Skeletal muscle cell (primary cell): ENCODE measurements at regions not wholly inside any gene's neighbourhood (a gene's known extent, or its start where the extent isn't known, plus 50 kb on each side); places are given as distances from the start of the nearest gene placed in this dataset.
"Not testable (repeated sequence)": the region's sequence is repeated elsewhere in the genome, so short reads cannot be mapped to it uniquely, and the experiment has no call there.

Source experiments
- DNase-seq: peaks from one replicate; pipeline ENCODE4 v3.0.0-alpha.2; 2010; ENCODE audit warnings: low read depth
- H3K4me3 ChIP-seq: 2 replicates; pipeline ENCODE4 v1.5.1; 2011; ENCODE audit warnings: low read depth, mild to moderate bottlenecking, control low read depth, low read length, moderate library complexity

DNA sequence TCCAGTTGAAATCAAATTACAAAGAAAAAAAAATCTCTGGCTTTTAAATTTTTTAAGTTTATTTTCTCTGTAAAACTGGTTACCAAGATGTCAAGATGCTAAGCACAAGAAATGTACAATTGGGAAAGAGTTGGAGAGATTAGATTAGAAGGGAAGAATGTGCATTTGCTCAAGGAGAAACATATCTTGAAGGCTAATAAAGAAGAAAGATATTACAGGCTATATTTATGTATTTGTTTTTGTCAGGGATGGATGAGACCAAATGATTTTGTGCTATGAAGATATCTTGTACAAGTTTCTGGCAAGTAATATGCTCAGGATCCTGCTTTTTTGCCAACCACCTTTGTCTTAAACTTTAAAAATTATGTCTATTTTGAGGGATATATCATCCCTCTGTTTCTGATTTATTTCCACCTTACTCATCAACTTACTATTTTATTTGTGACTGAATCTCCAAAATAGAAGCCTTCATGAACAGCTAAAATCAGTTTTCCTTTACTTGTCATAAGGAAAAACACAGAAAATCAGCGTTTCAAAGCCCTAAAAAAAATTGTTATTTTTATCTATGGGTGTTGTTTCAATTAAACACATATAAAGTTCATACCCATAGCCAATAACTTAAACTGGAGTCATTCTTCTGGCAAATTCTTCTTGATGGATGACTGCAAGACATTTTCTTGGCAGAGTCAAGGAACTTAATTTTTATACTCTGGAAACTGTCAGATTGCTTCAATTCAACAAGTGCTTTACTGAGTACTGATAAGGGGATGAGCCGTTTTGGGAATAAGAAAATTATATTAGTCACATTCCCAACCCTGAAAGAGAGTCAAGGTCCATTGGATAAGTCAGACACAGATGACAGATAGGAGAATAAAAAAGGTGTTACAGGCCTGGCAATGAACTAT lies 141.8 kb downstream of the CTH start:
- H3K4me3 ChIP-seq = no peak overlapping the region
- DNase-seq = no peak

DNA sequence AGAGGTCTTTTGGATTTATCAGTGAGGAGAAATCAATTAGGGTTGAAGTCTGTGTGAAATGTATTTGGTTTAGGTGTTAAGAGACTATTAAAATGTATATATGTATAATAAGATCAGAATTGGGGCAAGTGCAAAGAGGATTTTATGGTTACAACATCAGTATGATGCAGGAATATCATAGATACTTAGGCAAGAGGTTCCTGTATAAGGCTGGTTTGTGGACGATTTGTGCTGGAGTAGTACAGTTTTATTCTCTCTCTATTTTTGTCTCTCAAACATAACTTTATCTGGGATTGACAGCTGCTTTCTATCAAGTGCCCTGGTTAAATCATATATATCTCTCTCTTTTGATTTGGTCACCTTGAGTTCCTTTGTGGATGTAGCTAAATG lies 142.5 kb downstream of the CTH start:
- no peak for DNase-seq
- H3K4me3 ChIP-seq = no peak overlapping the region

DNA sequence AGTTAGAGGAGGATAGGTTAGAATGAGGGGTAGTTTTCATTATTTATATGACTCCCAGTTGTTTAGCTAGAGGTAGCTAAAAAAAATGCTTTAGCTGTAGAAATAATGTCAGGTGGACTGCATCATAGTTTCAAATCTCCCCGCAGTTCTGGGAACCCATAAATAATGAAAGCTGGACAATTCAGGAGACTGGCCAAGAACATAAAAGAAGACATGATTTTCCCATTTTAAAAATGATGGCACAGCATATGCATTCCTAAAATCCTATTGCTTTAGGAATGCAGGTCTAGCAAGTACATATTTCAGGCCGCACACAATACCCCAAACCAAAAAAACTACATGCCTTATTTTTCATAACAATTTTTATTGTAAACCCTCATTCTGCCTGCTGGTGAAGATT lies 143.3 kb downstream of the CTH start:
- no peak for DNase-seq
- H3K4me3 ChIP-seq = no peak overlapping the region

DNA sequence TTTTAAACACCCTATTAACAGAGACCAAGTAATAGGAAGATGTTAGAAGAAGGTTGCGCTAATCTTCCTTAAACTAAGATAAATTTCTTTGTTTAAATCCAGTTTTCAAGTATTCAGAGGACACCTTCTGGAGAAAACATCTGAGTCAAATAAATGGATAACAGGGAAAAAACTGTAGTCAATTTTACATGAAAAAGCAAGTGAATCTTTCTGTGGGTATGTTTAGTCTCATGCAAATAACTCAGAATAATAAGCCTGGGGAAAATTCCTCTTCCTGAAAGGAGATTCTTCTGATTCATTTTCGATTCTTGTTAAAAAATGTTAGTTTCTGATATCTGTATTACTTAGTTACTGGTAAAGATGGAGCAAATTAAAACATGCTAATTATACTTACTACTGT lies 145.5 kb downstream of the CTH start:
- DNase-seq = no peak
- H3K4me3 ChIP-seq = no peak overlapping the region

DNA sequence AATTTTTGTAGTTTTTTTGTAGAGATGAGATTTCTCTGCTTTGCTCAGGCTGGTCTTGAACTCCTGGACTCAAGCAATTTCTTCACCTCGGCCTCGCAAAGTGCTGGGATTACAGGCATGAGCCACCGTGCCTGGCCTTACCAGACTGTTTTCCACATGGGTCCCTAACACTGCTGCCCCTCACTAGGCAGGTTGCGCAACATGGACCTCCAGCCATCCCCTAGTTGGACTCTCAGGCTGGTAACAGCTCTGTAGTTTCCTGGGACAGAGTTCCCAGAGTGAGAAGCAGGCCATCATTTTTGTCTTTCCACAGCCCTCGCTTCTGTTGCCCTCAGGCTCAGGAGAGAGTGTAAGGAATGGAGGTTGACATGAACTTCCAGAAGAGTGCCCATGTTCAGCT lies 156.1 kb downstream of the CTH start:
- DNase-seq = no peak
- no peak overlapping the region for H3K4me3 ChIP-seq

DNA sequence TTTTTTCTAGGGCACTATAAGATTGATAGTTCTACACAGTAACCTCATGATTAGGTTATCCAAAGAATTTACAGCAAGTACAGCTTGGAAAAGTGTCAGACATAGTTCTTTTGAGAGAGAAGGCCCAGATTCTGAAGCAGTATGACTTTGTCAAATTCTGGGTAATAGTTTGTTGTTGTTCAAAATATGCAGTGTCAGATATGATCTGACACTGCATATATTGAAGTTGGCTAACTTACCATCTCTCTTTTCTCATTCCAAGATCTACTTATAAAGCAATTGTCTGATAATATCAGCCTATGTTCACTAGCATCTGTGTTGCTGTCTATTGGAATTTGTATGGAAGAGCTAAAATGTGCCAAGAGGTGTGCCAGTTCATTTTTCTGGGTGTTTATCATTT lies 160.1 kb downstream of the CTH start:
- no peak overlapping the region for H3K4me3 ChIP-seq
- DNase-seq = no peak

DNA sequence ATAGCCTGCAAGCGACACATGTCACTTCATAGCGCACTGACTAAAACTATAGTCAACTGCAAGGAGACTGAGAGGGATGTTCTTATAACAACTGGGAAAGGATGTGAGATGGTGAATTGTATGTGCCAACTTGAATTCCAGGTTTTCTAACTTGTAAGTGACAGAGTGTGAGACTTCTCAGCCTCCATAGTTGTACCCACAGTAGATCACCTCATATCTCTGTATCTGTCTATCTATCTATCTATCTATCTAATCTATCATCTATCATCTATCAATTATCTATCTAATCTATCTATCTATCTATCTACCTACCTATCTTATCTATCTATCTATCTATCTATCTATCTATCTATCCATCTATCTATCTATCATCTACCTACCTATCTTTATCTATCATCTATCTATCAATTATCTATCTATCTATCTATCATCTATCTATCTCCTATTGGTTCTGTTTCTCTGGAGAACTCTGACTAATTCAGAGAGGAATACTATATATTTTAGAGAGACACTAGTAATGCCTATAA lies 162.3 kb downstream of the CTH start:
- no peak for DNase-seq
- no peak overlapping the region for H3K4me3 ChIP-seq

DNA sequence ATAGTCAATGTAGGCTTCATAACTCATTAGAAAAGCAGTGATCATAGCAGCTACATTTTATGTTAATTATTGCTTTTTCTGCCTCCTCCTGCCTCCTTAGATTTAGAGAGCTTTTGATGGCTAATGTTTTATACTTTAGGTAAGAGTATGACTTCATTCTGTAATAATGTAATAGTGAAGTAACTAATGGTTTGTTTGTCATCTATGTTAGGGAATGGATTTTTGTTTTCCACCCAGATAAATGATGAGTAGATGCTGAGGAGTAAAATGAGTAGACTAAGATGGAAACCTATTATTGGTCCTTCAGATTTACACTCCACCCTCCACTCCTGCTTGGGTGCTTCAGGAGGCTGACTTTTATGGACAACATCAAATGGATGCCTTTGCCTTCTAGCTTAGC lies 170.6 kb downstream of the CTH start:
- no peak overlapping the region for H3K4me3 ChIP-seq
- no peak for DNase-seq

DNA sequence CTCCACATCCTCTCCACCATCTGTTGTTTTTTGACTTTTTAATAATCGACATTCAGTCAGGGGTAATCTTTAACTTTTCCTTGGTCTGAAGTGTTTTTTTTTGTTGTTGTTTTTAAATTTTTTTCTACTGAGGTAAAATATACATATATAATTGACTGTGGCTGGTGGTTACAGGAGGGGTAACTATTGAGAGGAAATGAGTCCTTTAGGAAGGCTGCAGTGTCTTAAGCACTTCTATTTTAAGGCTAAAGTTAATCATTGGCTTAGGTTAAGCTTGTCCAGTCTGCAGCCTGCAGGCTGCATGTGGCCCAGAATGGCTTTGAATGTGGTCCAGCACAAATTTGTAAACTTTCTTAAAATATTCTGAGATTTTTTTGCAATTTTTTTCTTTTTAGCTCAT lies 172.5 kb downstream of the CTH start:
- H3K4me3 ChIP-seq = no peak overlapping the region
- DNase-seq = no peak

DNA sequence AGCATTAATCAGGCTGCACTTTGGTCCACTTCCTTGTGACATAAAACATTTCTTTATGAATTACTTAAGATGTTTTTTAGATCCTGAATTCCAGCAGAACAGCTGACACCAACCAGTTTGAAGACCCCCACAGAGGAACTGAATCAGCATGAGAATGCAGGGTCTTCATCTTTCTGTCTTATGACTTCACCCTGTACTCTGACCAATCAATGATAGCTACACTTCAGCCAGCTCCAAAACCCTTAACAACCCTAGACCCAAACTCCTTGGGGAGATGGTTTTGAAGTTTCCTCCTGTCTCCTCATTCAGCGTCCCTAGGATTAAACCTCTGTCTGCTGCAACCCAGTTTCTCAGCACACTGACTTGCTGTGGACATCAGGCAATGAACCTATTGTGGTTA lies 175.0 kb downstream of the CTH start:
- no peak overlapping the region for H3K4me3 ChIP-seq
- DNase-seq = no peak

DNA sequence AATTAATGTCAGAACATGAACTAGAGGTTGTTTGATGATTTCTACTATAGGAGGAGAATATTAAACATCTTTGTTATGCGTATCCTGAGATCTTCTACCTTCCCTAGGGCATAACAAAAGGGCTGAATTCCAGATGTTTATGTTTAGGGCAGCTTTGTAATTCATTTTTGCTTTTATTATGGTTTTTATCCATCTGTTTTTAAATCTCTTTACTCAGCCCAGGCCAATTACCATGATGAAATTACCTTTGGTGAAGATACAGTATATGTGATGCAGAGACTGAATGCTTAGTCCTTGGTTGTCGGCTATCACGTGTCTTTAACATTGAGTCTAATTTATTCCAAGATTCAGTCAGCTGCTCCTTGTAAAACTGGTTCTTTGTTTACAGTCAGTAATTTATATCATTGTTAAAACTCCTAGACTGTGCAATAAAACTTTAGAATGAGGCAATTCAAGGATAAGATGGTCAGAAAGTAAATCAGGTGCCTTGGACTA lies 176.9 kb downstream of the CTH start:
- no peak for DNase-seq
- H3K4me3 ChIP-seq = no peak overlapping the region

DNA sequence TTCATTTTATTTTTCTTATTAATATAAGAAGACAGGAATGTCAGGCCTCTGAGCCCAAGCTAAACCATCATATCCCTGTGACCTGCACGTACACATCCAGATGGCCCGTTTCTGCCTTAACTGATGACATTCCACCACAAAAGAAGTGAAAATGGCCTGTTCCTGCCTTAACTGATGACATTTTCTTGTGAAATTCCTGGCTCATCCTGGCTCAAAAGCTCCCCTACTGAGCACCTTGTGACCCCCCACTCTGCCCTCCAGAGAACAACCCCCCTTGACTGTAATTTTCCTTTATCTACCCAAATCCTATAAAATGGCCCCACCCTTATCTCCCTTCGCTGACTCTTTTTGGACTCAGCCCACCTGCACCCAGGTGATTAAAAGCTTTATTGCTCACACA lies 182.5 kb downstream of the CTH start:
- DNase-seq, H3K4me3 ChIP-seq: not testable (repeated sequence)

DNA sequence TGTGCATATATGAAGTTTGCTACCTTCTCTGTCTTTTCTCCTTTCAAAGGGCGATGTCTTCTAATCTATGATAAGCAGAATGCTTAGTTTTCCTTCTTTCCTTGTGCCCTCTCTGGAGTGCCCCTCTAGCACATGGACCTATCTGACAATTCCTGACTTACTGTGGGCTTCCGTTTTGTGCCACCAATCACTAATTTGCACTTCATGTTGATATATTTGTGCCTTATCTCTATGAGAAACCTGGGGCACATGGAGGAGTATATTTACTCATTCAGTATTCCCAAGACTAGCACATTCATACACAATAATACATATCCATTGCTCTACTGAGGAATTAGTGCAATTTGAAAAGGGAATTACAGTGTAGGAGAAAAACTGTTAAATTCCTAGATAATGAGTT lies 197.7 kb downstream of the CTH start:
- no peak overlapping the region for H3K4me3 ChIP-seq
- no peak for DNase-seq

DNA sequence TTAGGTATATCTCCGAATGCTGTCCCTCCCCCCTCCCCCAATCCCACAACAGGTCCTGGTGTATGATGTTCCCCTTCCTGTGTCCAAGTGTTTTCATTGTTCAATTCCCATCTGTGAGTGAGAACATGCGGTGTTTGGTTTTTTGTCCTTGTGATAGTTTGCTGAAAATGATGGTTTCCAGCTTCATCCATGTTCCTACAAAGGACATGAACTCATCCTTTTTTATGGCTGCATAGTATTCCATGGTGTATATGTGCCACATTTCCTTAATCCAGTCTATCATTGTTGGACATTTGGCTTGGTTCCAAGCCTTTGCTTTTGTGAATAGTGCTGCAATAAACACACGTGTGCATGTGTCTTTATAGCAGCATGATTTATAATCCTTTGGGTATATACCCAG lies 199.1 kb downstream of the CTH start:
- DNase-seq, H3K4me3 ChIP-seq: not testable (repeated sequence)

DNA sequence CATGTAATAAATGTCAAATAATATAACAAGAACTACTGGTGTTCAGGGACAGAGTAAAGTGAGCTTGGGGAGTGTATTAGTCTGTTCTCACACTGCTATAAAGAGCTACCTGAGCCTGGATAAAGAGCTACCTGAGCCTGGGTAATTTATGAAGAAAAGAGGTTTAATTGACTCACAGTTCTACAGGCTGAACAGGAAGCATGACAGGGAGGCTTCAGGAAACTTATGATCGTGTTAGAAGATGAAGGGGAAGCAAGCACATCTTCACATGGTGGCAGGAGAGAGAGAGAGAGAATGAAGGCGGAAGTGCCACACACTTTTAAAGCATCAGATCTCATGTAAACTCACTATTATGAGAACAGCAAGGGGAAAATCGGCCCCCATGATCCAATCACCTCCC lies 205.9 kb downstream of the CTH start:
- no peak overlapping the region for H3K4me3 ChIP-seq
- DNase-seq = no peak

DNA sequence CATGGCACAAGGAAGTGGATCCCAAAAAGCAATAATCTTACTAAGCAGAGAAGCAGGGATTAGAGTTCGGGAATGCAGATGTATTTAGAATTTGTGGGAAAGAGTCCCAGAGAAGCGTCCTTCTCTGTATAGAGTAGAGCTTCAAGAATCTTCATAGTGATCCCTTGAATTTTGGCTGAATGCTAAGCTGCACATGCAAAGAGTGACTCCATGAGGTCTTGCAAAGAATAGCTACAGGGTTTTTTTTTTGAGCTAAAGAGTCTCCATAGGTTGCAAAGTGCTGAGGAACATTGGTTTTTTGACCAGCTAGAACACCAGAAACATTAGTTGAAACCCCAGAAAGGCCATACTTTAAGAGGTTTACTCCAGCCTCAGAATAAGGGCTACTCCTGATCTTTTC lies 206.7 kb downstream of the CTH start:
- no peak for DNase-seq
- H3K4me3 ChIP-seq = no peak overlapping the region

DNA sequence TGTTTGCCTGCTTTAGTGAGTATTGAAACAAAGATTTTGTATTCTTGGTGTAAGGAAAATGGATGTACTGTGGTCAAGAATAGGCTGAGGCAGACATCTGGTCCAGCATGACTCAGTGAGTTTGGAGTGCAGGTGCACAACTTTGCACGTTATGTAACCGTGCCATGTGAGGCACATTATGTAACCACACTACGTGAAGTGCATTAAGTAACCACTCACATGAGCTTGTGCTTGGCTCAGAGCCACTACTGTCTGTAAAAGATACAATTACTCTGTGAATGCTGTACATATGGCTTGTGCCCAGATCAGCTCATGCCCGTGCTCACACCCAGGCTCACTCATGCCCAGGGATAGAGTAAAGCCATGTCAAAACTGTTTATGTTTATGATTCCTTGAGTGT lies 216.8 kb downstream of the CTH start:
- H3K4me3 ChIP-seq = no peak overlapping the region
- DNase-seq = no peak

DNA sequence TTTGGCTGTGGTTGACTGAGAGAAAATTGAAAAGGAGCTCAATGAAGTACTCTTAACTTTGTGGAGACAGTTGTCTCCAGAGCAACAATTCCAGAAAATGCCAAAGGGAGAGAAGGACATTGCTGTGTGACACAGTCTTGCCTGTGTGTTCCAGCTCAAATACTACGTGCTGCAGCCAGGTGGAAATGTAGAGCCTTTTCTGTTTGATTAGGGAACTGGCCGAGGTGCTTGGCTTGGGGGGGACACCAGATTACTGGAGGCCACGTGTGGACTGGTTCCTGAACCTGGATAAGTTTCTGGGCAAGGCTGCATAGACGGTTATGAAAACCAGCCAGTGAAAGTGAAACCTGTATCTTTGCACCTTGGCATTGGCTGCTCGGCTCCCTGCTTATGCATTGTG lies 217.9 kb downstream of the CTH start:
- no peak overlapping the region for H3K4me3 ChIP-seq
- DNase-seq = no peak

DNA sequence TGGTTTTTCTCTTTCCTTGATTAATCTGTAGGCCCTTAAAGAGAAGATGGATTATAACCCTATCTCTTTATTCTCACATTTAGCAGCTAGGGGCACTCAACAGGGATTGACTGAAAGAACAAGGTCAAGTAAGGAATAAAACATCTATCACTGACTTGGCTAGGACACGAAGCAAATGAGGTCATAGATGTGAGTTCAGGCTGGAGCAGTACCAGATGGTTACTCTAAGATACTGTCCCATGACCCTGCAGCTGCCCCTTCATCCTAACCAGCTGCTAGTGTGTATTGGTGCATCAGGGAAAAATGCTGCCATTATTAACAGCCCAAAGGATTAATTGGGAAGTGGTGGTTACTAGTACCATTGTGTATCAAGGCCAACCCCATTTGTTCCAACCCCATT lies 221.9 kb downstream of the CTH start:
- no peak overlapping the region for H3K4me3 ChIP-seq
- DNase-seq = no peak

DNA sequence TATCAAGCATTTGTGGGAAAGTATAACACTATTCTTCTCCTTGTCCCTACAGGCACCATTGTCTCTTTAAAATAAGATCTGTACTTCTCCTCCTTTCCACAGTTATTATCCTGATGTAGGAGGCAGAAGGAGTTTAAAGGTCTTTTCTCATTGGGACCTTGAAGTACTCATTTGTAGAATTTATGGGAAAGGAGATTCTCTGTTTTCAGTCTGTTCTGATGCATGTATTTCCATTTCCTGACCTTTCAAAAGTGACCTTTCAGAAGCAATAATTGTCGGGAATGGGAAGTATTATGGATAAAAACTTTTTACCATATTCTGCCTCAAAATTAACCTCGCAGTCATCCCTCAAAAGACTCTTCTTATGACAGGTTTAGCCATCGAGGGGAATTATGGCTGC lies 224.8 kb downstream of the CTH start:
- H3K4me3 ChIP-seq = no peak overlapping the region
- no peak for DNase-seq

DNA sequence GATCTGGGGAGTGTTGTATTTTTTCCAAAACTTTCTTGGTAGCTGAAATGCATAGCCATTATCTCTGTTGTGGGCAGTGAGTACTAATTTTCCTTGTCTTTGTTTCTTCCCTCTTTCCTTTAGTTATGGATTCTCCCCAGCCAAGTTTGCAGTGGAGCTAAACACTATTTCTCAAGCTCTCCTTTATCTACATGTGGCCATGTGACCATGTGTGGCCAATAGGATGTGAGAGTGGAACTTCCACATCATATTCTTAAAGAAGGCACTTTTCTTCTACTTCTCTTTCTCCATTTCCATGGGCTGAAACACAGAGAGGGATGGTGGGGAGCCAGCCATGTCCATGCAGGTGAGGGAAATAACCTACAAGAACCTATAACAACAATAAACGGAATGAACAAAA lies 230.8 kb downstream of the CTH start:
- H3K4me3 ChIP-seq = no peak overlapping the region
- DNase-seq = no peak
